ENCODE measurements at regions not wholly inside any gene's neighbourhood (a gene's known extent, or its start where the extent isn't known, plus 50 kb on each side); places are given as distances from the start of the nearest gene placed in this dataset.
"Not testable (repeated sequence)": the region's sequence is repeated elsewhere in the genome, so short reads cannot be mapped to it uniquely, and the experiment has no call there.

- H3K27me3 ChIP-seq (ENCODE audit: insufficient read depth, poor library complexity, severe bottlenecking), result not testable (repeated sequence)
These were observed 795.5 kb upstream of the CDH18 start for GRCh38 chr5:20783484-20783883.

GRCh38 chr5:20771338-20771737 lies 783.3 kb upstream of the CDH18 start:
- not testable (repeated sequence) for H3K27me3 ChIP-seq (ENCODE audit: insufficient read depth, poor library complexity, severe bottlenecking); DNase-seq (ENCODE audit: low read depth in 1 of 2, low spot score in 1 of 2); H3K4me3 ChIP-seq (replicated peaks; ENCODE audit: insufficient read depth, low read length); H3K27ac ChIP-seq (replicated peaks)

More at GRCh38 chr5:20783484-20783883, 795.5 kb upstream of the CDH18 start:
- DNase-seq (ENCODE audit: low read depth in 1 of 2, low spot score in 1 of 2); H3K27ac ChIP-seq (replicated peaks); H3K4me3 ChIP-seq (replicated peaks; ENCODE audit: insufficient read depth, low read length): not testable (repeated sequence)

- H3K27me3 ChIP-seq (ENCODE audit: insufficient read depth, poor library complexity, severe bottlenecking); DNase-seq (ENCODE audit: low read depth in 1 of 2, low spot score in 1 of 2): not testable (repeated sequence)
These were observed 777.1 kb upstream of the CDH18 start for GRCh38 chr5:20765074-20765473.

GRCh38 chr5:20759459-20759858 lies 771.5 kb upstream of the CDH18 start:
- H3K27ac ChIP-seq (replicated peaks); H3K4me3 ChIP-seq (replicated peaks; ENCODE audit: insufficient read depth, low read length); H3K27me3 ChIP-seq (ENCODE audit: insufficient read depth, poor library complexity, severe bottlenecking); DNase-seq (ENCODE audit: low read depth in 1 of 2, low spot score in 1 of 2): not testable (repeated sequence)

More at GRCh38 chr5:20765074-20765473, 777.1 kb upstream of the CDH18 start:
- not testable (repeated sequence) for H3K27ac ChIP-seq (replicated peaks); H3K4me3 ChIP-seq (replicated peaks; ENCODE audit: insufficient read depth, low read length)

- not testable (repeated sequence) for DNase-seq (ENCODE audit: low read depth in 1 of 2, low spot score in 1 of 2); H3K27ac ChIP-seq (replicated peaks); H3K27me3 ChIP-seq (ENCODE audit: insufficient read depth, poor library complexity, severe bottlenecking); H3K4me3 ChIP-seq (replicated peaks; ENCODE audit: insufficient read depth, low read length)
These were observed 764.2 kb upstream of the CDH18 start for GRCh38 chr5:20752179-20752578.

GRCh38 chr5:20735715-20736114 lies 747.7 kb upstream of the CDH18 start:
- H3K27ac ChIP-seq (replicated peaks); H3K4me3 ChIP-seq (replicated peaks; ENCODE audit: insufficient read depth, low read length); DNase-seq (ENCODE audit: low read depth in 1 of 2, low spot score in 1 of 2); H3K27me3 ChIP-seq (ENCODE audit: insufficient read depth, poor library complexity, severe bottlenecking): not testable (repeated sequence)

GRCh38 chr5:20732223-20732622 lies 744.2 kb upstream of the CDH18 start:
- not testable (repeated sequence) for H3K27me3 ChIP-seq (ENCODE audit: insufficient read depth, poor library complexity, severe bottlenecking); H3K27ac ChIP-seq (replicated peaks); H3K4me3 ChIP-seq (replicated peaks; ENCODE audit: insufficient read depth, low read length)
- TF ChIP-seq SPI1 (IDR thresholded peaks at IDR 0.05; ENCODE audit: borderline replicate concordance, low read depth), result peak; percentile 71; the same call in 1 of the 2 replicates
- DNase-seq (ENCODE audit: low read depth in 1 of 2, low spot score in 1 of 2), result peak in 1 of 2 experiments; percentile 13

GRCh38 chr5:20721286-20721685 lies 733.3 kb upstream of the CDH18 start:
- H3K4me3 ChIP-seq (replicated peaks; ENCODE audit: insufficient read depth, low read length); H3K27ac ChIP-seq (replicated peaks); DNase-seq (ENCODE audit: low read depth in 1 of 2, low spot score in 1 of 2); H3K27me3 ChIP-seq (ENCODE audit: insufficient read depth, poor library complexity, severe bottlenecking): not testable (repeated sequence)

- not testable (repeated sequence) for H3K27me3 ChIP-seq (ENCODE audit: insufficient read depth, poor library complexity, severe bottlenecking); H3K4me3 ChIP-seq (replicated peaks; ENCODE audit: insufficient read depth, low read length); H3K27ac ChIP-seq (replicated peaks); DNase-seq (ENCODE audit: low read depth in 1 of 2, low spot score in 1 of 2)
These were observed 723.6 kb upstream of the CDH18 start for GRCh38 chr5:20711520-20712155.

GRCh38 chr5:20707634-20708033 lies 719.6 kb upstream of the CDH18 start:
- DNase-seq (ENCODE audit: low read depth in 1 of 2, low spot score in 1 of 2); H3K27ac ChIP-seq (replicated peaks); H3K27me3 ChIP-seq (ENCODE audit: insufficient read depth, poor library complexity, severe bottlenecking); H3K4me3 ChIP-seq (replicated peaks; ENCODE audit: insufficient read depth, low read length): not testable (repeated sequence)

- TF ChIP-seq POLR2AphosphoS5 (IDR thresholded peaks at IDR 0.05; ENCODE audit: low read depth) (no peak), SPI1 (IDR thresholded peaks at IDR 0.05; ENCODE audit: borderline replicate concordance, low read depth) (no peak), GABPA (IDR thresholded peaks at IDR 0.05; ENCODE audit: low read depth) (no peak), REST (IDR thresholded peaks at IDR 0.05; ENCODE audit: insufficient replicate concordance, low read depth) (no peak)
- peak in 1 of 2 experiments; percentile 1 for DNase-seq (ENCODE audit: low read depth in 1 of 2, low spot score in 1 of 2)
These were observed 706.1 kb upstream of the CDH18 start for GRCh38 chr5:20694121-20694520.

More at GRCh38 chr5:20694121-20694520, 706.1 kb upstream of the CDH18 start:
- Histone ChIP-seq H3K27me3 (ENCODE audit: insufficient read depth, poor library complexity, severe bottlenecking) (no peaks in the 10 kb centered on the region), H3K27ac (replicated peaks) (no peak overlapping the region), H3K4me3 (replicated peaks; ENCODE audit: insufficient read depth, low read length) (no peak overlapping the region)
